Fibroblast of skin of scalp (primary cell): ENCODE measurements at regions not wholly inside any gene's neighbourhood (a gene's known extent, or its start where the extent isn't known, plus 50 kb on each side); places are given as distances from the start of the nearest gene placed in this dataset.
"Not testable (repeated sequence)": the region's sequence is repeated elsewhere in the genome, so short reads cannot be mapped to it uniquely, and the experiment has no call there.

Experiments
- DNase-seq: peaks from one replicate; pipeline ENCODE4 v3.0.0-alpha.2; 2013

DNA sequence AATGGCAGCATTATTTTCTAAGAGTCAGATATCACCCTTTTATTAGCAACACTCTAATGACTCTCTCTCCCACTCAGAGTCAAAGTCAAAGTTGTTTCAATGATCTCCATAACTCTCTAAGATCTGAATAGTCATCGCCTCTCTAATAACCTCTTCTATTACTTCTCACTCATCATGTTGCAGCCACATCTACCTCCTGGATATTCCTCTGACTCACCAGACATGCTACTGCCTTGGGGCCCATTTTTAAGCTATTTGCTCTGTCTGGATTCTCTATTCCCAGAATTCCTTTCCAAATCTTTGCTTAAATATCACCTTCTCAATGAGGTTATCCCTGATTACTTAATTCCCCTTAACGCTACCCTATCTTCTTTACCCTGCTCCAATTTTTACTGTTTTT is 391.8 kb upstream of the MAGEB16 start:
- no peak for DNase-seq

DNA sequence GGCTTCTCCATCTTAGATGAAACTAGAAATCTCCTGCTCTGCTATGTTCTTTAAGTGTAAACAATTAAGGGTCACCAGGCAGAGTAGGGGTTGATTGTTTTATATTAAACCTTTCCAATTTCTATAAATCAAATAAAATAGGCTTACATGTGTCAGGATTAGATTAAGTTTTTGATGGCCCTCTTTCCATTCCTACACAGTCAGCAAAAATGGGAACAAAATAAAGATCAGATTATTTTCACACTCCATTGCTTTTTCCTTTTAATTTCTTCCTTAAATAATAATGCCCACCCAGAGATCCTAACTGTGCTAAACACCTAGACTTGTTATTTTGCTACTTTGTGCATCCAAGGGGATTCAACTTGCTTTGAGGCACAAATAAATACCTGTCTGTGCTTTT is 381.4 kb upstream of the MAGEB16 start:
- no peak for DNase-seq

DNA sequence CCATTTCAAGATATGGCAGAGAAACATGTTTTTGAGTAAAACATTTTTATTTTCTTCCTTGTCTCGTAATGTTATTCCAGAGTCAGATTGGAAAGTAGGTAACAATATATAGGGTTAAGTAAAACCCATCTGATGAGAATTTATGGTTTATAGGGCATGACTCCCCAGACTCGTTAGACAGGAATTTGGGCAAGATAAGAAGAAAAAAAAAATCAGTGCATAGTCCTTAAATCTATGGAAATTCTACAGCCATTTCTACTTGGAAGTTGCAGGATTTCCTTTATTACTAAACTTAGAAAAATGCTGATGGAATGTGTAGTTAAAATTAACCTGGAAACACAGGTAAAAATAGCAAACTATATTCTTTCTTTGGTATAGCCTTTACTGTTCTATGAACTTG is 366.1 kb upstream of the MAGEB16 start:
- DNase-seq = no peak

DNA sequence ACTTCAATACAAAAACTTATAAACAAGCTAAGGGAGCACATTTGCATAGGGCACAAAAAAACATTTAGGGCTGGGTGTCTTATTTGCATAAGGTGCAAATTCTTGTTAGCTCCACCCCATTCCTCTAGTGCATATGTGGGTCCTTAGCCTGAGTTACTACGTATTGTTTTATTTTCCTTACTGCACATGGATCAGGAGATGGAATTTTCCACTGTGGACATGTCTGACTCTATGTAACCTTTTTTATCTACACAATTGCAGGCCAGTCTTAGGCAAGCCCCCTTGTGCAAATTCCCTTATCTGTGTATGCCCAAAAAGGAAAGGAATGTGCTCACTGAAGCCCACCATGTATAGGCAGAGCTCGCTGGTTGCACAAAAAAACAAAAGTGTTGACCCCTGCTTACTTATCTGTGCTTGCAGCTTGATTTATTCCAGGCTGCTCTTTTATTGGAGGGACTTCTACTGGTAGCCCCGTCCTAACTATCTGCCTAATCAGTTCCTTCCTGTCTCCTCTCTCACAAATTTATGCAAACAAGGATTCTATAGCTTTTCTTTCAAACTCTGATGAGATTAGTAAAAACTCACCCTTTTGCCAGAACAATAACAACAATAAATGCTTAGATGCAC is 359.0 kb upstream of the MAGEB16 start:
- no peak for DNase-seq

DNA sequence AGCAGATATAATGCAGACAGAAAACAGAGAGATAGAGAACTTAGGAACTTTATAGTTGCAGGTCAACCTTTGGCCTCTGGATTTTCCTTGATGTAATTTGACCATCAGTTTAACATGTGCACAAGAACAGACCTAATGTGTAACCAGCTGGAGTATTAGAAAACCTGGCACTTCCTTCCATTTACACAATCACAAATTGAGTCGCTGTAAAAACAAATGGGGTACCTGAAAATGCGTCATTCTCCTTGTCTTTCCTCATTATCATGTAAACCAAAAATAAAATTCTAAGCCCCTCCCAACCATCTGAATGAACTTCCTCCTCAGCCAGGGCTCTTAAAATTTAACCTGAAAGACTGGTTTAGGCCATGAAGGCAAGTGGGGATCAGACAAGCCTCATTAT is 358.4 kb upstream of the MAGEB16 start:
- no peak for DNase-seq

DNA sequence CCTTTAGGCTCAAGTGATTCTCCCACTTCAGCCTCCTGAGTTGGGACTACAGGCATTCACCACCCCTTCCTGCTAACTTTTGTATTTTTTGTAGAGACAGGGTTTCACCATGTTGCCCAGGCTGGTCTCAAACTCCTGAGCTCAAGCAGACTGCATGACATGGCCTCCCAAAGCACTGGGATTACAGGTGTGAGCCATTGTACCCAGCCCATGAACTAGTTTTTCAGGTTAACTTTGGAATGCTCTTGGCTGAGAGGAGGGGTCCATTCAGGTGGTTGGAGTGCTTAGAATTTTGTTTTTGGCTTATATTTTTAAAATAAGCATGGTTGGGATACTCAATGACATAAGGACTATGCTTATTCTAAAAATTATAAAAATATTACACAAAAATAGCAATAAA is 355.7 kb upstream of the MAGEB16 start:
- DNase-seq = no peak

DNA sequence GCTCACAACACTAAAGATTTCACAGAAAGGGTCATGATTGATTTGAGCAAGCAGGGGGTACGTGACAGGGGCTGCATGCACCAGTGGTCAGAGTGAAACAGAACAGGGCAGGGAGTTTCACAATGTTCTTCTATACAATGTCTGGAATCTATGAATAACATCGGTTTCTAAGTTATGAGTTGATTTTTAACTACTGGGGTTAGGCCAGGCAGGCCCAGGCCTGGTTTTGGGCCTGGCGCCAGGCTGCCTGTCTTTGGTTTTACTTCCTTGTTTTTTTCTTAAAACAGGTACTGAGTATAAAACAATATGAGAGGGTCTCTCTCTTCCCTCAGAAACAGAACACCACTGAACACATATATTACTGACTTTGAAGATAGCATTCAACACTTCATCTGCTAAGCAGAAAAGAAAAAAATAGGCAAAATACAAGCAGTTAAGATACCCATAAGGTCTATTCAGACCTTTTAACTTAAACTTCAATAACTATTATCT is 355.0 kb upstream of the MAGEB16 start:
- DNase-seq = not testable (repeated sequence)

DNA sequence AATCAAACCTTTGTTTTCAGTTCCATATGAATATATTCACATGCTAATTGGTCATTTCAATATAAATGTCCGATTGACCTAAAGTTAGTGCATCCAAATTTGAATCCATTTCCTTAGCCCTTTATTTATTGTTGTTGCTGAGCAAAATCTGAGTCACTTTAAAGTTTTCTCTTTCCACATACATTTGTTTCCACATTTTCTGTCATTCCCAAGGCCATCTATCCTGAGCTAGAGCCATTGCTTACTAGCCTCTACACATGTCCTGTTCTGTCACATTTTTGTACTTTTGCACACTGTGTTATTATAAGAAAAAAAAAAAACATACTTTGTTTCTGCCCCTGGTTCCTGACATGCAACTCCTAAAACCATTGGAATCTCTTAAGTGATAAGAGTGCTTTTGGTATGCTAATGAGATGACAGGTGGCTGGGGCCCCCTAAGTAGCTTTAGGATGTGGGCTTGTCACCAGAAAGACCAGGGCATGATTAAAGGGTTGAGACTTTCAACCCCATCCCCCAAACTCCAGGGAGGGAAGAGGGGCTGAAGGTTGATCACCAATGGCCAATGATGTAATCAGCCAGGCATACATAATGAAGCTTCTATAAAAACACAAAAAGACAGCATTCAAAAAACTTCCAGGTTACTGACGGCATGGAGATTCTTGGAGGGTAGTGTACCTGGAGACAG is 353.3 kb upstream of the MAGEB16 start:
- DNase-seq = no peak

DNA sequence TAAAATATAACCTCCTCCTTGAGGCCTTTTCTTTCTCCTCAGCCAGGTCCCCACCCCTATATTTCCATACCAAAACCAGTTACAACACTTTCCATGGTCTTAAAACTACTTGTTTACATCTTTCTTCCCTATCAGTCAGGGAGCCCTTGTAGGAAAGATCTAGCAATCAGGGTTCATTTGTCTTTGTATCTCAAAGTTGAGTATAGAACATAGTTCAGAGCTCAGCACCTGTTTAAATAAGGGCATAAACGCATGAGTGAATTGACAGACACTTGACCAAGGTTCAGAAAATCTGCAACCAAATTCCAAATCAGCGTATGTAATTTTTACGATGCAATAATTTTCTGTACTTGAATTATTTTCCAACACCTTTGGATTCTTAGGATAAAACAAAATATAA is 352.2 kb upstream of the MAGEB16 start:
- no peak for DNase-seq

DNA sequence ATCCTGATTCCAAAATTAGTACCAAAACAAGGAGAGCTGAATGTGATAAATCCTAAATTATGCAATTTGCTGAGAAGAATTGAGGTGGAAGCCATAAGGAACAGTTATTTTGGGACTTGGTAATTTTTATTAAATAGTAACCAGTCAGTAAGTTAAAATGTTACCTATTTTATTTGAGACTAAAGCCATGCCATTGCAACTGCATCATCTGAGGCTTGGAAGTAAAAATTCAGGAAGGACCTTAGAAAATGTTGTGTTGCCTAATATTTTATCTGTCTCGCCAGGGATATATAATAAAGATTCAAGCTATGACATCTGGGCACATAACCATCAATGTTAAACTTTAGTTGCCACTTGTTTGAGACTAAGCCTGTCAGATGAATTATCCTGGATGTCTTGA is 341.3 kb upstream of the MAGEB16 start:
- no peak for DNase-seq

DNA sequence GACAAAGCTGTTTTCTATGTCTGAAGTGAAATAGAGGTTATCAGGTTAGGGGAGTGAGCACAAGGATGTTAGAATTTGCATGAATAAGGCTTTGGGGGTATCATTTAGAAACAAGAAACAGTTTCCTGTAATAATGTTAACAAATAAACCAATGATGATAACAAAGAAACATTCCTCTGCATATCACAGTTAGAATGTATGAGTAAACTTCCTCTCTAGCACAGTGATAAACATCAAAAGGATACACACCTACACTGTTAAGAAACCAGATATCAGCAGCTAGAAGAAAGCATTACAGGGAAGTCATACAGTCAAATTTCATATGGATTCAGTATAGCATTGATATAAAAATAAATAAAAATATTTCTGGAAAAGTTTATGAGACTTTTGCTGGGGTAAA is 340.0 kb upstream of the MAGEB16 start:
- no peak for DNase-seq

DNA sequence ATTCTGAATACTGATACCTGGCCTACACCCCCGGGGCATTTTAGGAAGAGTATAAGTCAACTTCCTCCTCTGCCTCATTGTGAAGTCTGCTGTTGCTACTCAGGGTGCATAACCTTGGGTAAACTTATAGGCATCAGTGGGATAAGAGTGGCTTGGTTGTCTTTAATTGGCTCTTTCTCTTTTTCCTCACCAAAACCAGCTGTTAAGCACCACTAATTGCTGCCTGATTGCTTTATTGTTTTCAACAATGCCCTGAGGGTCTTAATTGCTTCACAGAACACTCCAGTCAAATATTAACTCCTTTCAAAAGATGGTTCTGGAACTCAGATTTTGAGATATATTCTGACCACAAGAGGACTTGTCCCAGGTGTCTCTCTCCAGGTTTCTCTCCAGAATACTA is 337.0 kb upstream of the MAGEB16 start:
- DNase-seq = no peak

DNA sequence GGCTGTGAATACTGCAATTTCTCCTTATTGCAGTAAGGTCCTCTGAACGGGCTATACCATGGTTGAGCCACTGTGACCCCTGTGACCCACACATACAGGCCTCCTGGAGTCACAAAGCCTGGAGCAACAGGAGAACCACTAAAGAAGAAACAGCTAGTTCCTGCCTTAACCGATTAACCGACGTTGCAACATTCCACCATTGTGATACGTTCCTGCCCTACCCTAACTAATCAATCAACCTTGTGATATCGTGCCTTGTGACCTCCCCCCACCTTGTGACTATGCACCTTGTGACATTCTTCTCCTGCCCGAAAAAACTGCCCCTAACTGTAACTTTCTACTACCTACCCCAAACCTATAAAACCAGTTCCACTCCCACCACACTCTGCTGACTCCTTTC is 301.5 kb upstream of the MAGEB16 start:
- not testable (repeated sequence) for DNase-seq

DNA sequence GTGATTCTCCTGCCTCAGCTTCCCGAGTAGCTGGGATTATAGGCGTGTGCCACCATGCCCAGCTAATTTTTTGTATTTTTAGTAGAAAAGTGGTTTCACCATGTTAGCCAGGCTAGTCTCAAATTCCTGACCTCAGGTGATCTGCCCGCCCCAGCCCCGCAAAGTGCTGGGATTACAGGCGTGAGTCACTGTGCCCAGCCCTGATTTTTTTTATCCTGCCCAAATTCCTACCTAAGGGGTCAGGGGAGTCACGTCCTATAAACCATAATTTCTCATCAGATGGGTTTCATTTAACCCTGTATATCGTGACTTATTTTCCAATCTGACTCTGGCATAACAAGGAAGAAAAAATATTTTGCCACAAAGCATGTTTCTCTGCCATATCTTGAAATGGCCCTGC is 300.7 kb upstream of the MAGEB16 start:
- DNase-seq = not testable (repeated sequence)

DNA sequence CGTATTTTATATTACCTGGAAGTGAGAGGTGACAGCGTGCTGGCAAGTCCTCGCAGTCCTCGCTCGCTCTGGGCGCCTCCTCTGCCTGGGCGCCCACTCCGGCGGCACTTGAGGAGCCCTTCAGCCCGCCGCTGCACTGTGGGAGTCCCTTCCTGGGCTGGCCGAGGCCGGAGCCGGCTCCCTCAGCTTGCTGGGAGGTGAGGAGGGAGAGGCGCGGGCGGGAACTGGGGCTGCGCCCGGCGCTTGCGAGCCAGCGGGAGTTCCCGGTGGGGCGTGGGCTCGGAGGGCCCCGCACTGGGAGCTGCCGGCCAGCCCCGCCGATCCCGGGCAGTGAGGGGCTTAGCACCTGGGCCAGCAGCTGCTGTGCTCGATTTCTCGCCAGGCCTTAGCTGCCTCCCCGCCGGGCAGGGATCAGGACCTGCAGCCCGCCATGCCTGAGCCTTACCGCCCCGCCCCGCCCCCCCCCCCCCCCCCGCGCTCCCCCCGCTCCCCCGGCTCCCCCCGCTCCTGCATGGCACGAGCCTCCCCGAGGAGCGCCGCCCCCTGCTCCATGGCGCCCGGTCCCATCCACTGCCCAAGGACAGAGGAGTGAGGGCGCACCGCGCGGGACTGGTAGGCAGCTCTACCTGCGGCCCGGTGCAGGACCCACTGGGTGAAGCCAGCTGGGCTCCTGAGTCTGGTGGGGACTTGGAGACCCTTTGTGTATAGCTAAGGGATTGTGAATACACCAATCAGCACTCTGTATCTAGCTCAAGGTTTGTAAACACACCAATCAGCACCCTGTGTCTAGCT is 298.9 kb upstream of the MAGEB16 start:
- DNase-seq = no peak

DNA sequence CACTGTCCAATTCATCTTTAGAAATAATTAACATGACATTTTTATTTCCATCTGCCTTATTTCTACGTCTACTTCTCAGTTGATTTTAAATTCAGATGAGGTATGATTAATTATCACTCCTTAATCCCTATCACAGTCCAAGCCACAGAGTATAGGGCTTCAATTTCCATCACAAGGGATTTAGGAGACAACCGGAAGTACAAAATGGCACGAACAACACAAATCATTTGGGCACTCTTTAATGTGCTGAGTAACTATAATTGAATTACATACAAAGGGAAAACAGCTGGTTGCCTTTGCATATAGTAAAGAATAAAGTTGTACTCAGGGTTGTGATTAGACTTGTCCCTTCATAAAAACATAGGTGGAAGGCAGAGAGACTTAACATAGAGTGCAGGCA is 290.4 kb upstream of the MAGEB16 start:
- DNase-seq = no peak

DNA sequence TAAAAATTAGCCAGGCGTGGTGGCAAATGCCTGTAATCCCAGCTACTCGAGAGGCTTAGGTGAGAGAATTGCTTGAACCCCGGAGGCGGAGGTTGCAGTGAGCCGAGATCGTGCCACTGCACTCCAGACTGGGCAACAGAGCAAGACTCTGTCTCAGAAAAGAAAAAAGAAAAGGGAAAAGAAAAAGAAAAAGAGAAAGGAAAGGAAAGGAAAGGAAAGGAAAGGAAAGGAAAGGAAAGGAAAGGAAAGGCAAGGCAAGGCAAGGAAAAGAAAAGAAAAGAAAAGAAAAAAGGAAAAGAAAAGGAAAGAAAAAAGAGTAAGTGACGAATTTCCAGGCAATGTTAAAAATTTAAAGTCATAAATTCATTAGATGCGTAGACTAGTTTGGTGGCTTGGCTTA is 250.1 kb upstream of the MAGEB16 start:
- DNase-seq = not testable (repeated sequence)

DNA sequence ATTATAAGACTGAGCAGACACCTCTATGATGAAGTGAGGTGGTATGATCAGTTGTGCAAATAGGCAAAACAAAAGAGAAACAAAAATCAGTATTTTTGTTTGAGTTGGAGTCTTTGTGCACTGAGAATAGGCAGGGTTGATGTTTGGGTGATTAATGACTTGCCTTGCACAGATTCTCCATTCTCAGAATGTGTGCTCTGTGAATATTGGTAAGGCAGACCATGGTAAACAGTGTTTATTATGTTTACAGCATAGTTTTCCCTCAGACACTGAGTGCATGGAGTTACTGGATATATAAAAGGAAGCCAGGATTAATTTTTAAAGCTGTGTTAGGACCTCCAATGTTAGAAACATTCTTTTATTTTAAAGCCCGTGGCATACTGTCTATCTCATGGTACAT is 240.2 kb upstream of the MAGEB16 start:
- DNase-seq = no peak

DNA sequence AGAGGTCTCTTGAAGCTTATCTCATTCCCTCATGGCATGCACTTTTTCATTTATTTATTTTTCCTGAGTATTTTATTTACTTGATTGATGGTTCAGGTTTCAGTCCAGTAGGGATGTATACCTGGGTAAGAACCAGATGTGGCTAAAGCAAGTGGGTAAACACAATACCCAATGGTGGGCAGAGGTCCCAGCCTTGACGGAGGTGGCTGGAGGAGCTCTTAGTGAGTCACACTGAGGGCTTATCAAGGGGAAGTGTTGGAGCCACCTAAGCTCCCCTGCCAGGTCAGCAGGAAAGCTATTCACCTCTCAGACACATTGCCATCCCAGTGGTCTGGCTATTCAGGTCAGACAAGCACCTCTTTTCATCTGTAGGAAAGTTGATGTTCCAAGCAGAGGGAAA is 236.2 kb upstream of the MAGEB16 start:
- DNase-seq = no peak

DNA sequence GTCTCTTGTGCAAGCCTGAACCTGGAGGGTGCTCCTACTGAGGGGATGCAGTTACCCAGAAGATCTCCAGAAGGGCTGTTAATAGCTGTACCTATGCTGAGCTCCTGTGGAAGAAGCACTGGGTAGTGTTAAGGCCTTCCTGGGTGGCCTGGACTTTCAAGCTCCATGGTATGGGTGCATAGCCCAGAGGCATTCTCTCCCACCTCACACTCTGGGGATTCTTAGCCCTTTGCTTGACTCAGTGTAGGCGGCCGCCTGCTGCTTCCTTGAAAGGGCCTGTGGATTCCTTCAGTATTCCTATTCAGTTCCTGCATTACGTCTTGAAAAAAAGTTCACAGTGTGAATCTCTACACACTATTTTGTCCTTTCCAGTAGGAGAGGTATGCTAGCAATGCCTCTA is 235.7 kb upstream of the MAGEB16 start:
- DNase-seq = no peak

DNA sequence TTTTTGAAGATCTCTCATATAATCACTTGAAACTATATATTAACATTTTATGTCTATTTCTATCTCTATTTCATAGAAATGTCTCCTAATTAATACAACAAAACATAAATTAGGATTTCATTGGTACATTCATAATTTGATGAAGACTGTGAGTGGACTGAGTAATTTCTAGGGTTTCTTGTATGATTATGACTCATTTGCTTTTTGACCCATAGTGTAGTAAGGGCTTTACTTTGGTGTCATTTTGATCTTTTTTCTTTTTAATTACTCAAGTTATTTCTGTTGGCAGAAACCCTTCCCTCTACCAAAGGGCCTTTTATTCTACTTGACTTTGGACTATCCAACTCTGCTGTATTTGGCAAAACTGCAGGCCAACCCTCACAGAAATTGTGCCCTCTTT is 207.9 kb upstream of the MAGEB16 start:
- DNase-seq = no peak

DNA sequence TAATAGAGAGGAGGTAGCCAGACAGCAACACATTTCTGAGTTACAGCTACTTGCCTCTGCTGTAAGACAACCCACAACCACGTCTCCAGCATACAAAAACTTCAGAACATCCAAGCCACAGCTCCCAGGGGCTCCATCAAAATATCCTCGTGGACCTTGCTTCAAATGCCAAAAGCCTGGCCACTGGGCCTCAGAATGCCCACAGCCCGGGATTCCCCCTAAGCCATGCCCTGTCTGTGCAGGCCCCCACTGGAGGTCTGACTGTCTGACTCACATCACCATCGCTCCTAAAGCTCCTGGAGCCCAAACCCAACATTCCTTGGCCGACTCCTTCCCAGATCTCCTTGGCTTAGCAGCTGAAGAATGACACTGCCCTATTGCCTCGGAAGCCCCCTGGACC is 186.6 kb upstream of the MAGEB16 start:
- DNase-seq = not testable (repeated sequence)

DNA sequence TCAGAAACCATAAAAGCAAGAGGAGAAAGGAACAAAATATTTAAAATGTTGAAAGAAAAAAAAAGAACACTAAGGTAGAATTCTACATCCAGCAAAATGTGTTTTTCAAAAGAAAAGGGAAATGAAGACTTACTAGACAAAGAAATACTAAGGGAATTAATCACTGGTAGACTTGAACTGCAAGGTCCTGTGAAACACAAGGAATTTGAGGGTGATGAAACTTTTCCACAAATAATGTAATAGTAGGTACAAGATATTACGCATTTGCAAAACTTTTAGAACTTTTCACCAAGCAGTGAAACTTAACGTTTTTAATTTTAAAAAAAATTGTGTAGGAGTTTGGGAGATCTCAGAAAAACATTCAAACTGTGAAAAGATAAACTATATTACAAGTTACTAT is 180.3 kb upstream of the MAGEB16 start:
- no peak for DNase-seq

DNA sequence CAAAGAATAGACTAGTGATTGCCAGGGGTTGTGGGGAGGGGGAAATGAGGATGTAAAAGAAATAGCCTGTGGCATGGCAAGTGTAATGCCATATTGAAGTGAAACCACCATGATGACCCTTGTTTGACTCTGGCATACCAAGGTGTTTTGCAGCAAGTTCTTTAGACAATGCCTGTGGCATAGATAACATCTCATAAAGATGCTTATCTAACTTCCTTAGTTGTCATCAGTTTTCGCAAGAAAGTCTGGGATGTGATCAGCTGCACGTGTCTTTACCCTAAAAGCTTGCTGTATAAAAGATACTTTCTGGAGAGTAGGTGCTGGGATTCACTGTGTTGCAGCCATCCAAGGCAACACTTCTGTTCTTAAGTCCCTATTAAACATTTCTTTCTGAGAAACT is 176.1 kb upstream of the MAGEB16 start:
- no peak for DNase-seq
